HUES6 (cell line): ENCODE measurements at regions not wholly inside any gene's neighbourhood (a gene's known extent, or its start where the extent isn't known, plus 50 kb on each side); places are given as distances from the start of the nearest gene placed in this dataset.

Experiments
- H3K27ac ChIP-seq: 2 replicates; pipeline ENCODE4 v1.7.0; 2013; ENCODE audit warnings: low read depth, mild to moderate bottlenecking, low read length, inconsistent platforms
- H3K27me3 ChIP-seq: 2 replicates; pipeline ENCODE4 v1.6.1; 2013; ENCODE audit warnings: low read length; ENCODE audit not compliant: control insufficient read depth, insufficient read depth
- H3K36me3 ChIP-seq: 2 replicates; pipeline ENCODE4 v1.6.1; 2013; ENCODE audit warnings: low read length; ENCODE audit not compliant: control insufficient read depth, insufficient read depth
- H3K4me1 ChIP-seq: 2 replicates; pipeline ENCODE4 v1.6.1; 2013; ENCODE audit warnings: low read length; ENCODE audit not compliant: control insufficient read depth, insufficient read depth
- H3K4me3 ChIP-seq: 2 replicates; pipeline ENCODE4 v1.5.1; 2013; ENCODE audit warnings: low read depth, low read length
- H3K9ac ChIP-seq: one replicate; pipeline ENCODE4 v1.6.1; 2013; ENCODE audit warnings: mild to moderate bottlenecking, low read length
- H3K9me3 ChIP-seq: 2 replicates; pipeline ENCODE4 v1.6.1; 2013; ENCODE audit warnings: low read depth, low read length; ENCODE audit not compliant: control insufficient read depth, insufficient read depth

DNA sequence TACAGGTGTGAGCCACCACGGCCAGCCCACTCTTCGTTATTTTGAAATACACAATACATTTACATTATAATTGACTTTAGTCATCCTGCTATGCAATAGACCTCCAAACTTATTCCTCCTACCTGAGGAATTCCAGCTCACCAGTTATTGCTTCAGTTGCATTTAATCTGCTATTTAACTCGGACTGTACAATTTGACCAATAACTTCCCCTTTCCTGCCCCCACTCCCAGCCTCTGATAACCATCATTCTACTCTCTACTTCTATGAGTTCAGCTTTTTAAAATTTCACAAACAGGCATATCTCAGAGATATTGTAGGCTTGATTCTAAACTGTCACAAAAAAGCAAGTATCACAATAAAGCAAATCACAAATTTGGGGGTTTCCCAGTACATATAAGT is 157.0 kb downstream of the COPRS start:
- peaks cover 4% of the 10 kb centered on the region; the same call in 1 of the 2 replicates for H3K9me3 ChIP-seq
- no peaks in the 10 kb centered on the region for H3K27me3 ChIP-seq
- H3K36me3 ChIP-seq: no peaks in the 10 kb centered on the region
- H3K9ac ChIP-seq: no peak overlapping the region
- no peak overlapping the region for H3K27ac ChIP-seq
- peaks cover 3% of the 10 kb centered on the region; the same call in 1 of the 2 replicates for H3K4me1 ChIP-seq
- no peak overlapping the region for H3K4me3 ChIP-seq

DNA sequence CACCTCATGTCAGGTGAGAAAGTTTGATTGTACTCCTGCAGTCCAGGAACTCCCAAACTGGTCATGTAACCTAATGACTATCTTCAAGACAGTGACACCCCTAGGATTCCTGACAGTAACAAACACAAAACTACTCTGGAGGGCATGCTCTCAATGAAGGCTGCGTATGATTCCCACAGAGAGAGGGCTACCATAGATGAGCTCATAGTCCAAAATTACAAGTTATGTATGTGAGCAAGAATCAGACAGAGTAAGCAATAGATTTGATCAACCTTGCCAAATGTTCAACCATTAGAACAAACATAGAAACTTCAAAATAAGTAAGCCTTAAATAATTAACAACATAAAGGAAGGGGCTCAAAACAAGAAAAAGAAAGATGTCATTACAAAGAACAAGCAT is 158.1 kb downstream of the COPRS start:
- Histone ChIP-seq H3K27ac (no peak overlapping the region), H3K4me1 (peaks cover 12% of the 10 kb centered on the region; the same call in 1 of the 2 replicates), H3K9me3 (no peaks in the 10 kb centered on the region; the same call in 1 of the 2 replicates), H3K9ac (no peak overlapping the region), H3K36me3 (no peaks in the 10 kb centered on the region), H3K27me3 (no peaks in the 10 kb centered on the region), H3K4me3 (no peak overlapping the region)

DNA sequence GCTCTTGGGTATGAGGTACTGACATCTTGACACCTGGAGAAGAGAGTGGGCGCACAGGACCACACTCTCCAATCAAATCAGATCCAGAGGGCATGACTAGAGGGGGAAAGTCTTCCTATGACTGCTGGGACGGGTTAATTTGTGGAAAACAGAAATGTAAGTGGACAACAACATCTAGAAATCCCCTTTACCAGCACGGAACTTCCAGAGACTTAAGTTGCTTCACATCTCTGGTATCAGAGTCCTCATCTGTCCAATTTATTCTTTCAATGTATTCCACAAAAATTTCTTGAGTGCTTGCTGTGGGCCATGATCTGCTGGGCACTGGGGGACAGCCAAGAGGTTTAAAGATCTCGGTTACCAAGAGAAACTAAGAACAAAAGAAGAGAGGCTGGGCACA is 159.2 kb downstream of the COPRS start:
- H3K9ac ChIP-seq: no peak overlapping the region
- H3K4me1 ChIP-seq: peaks cover 15% of the 10 kb centered on the region; the same call in 1 of the 2 replicates
- H3K27me3 ChIP-seq: no peaks in the 10 kb centered on the region
- H3K9me3 ChIP-seq: no peaks in the 10 kb centered on the region; the same call in 1 of the 2 replicates
- no peak overlapping the region for H3K4me3 ChIP-seq
- no peaks in the 10 kb centered on the region for H3K36me3 ChIP-seq
- H3K27ac ChIP-seq: no peak overlapping the region

DNA sequence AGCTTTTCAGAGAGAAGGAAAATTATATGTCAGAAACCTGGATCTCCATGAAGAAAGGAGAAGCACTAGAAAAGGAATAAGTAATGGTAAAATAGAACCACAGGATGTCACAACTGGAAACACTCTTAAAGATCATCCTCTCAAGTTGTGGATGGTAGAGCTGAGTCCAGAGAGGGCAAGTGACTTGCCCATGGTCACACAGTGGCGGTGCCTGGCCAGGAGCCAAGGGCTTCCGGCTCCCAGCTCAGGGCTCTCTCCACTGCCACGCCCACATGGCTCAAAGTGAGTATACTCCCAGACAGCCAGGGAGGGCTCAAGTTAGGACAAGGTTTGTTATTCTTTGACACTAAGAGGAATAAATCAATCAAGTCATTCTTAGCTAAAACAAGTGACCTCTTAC is 159.8 kb downstream of the COPRS start:
- Histone ChIP-seq H3K27ac (no peak overlapping the region), H3K9ac (no peak overlapping the region), H3K4me1 (peaks cover 15% of the 10 kb centered on the region; the same call in 1 of the 2 replicates), H3K9me3 (no peaks in the 10 kb centered on the region; the same call in 1 of the 2 replicates), H3K27me3 (no peaks in the 10 kb centered on the region), H3K4me3 (no peak overlapping the region), H3K36me3 (no peaks in the 10 kb centered on the region)

DNA sequence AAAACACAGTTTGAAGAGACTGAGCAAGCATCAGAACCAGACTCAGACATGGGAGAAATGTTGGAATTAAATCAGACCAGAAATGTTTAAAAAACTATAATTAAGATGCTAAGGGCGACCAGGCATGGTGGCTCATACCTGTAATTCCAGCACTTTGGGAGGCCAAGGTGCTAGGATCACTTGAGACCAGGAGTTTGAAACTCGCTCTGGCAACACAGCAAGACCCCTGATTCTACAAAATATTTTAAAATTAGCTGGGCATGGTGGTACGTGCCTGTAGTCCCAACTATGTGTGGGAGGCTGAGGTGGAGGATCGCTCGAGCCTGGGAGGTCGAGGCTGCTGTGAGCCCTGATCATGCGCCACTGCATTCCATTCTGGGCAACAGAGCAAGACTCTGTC is 160.3 kb downstream of the COPRS start:
- Histone ChIP-seq H3K27ac (no peak overlapping the region), H3K4me1 (peaks cover 15% of the 10 kb centered on the region; the same call in 1 of the 2 replicates), H3K9ac (no peak overlapping the region), H3K36me3 (no peaks in the 10 kb centered on the region), H3K27me3 (no peaks in the 10 kb centered on the region), H3K9me3 (no peaks in the 10 kb centered on the region; the same call in 1 of the 2 replicates), H3K4me3 (no peak overlapping the region)

GRCh38 chr17:31697838-31698237 is 161.2 kb downstream of the COPRS start:
- no peak overlapping the region for H3K27ac ChIP-seq
- H3K4me3 ChIP-seq: no peak overlapping the region
- H3K9me3 ChIP-seq: no peaks in the 10 kb centered on the region
- H3K4me1 ChIP-seq: peaks cover 15% of the 10 kb centered on the region; the same call in 1 of the 2 replicates
- H3K9ac ChIP-seq: no peak overlapping the region
- no peaks in the 10 kb centered on the region for H3K27me3 ChIP-seq
- no peaks in the 10 kb centered on the region for H3K36me3 ChIP-seq

GRCh38 chr17:31696703-31697325 is 162.2 kb downstream of the COPRS start:
- Histone ChIP-seq H3K9me3 (no peaks in the 10 kb centered on the region), H3K36me3 (no peaks in the 10 kb centered on the region), H3K4me3 (no peak overlapping the region), H3K27ac (no peak overlapping the region), H3K4me1 (peaks cover 15% of the 10 kb centered on the region; the same call in 1 of the 2 replicates), H3K27me3 (no peaks in the 10 kb centered on the region), H3K9ac (no peak overlapping the region)

DNA sequence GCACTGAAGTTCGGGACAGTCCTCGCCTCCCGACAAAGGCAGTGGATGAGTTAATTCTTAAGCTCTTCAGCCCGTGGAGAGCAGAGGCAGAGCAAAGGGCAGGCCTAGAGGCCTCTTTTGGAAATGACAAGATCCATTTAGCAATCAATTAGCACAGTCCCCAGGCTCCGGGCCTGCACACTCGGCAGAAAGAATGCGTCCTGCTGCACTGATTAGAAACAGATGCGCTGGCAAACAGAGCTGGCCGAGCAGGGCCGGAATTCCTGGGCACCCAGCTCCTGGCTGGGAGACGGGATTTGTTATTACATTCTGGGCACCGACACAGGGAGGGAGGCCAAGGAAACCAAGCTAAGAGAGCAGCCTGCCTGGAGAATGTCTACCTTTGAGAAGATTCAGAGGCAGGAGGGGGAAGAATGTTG is 162.9 kb downstream of the COPRS start:
- peaks cover 15% of the 10 kb centered on the region; the same call in 1 of the 2 replicates for H3K4me1 ChIP-seq
- no peak overlapping the region for H3K9ac ChIP-seq
- no peaks in the 10 kb centered on the region for H3K27me3 ChIP-seq
- H3K9me3 ChIP-seq: no peaks in the 10 kb centered on the region
- no peak overlapping the region for H3K27ac ChIP-seq
- no peaks in the 10 kb centered on the region for H3K36me3 ChIP-seq
- H3K4me3 ChIP-seq: no peak overlapping the region

DNA sequence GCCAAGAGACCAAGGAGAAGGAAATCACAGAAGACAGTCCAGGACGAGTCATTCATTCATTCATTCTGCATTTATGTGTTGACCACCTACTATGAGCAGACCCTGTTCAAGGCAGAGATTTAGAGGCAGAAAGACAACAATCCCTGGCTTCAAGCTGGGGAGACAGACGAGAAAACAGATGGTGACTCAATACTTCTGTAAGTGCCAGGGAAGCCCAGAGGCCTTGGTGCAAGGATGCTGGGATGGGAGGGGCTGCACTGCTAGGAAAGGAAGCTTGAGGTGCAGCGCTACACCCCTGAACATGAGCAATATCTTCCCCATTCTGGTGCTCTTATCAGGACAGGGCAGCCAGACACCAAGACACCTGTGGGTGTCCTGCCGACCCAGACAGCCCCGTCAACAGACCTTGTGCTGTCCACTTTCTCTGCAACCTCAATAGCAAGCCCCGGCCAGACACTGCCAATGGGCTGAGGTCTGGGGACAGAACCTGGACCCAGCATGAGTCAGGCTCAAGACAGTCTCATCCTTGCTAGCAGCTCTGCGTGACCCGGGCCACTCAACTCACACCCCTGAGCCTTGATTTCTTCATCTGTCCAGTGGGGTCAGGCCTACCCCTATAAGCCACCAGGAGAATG is 163.5 kb downstream of the COPRS start:
- peak overlapping the region; percentile 9 for H3K9ac ChIP-seq
- no peaks in the 10 kb centered on the region for H3K36me3 ChIP-seq
- peaks cover 15% of the 10 kb centered on the region; the same call in 1 of the 2 replicates for H3K4me1 ChIP-seq
- H3K4me3 ChIP-seq: no peak overlapping the region
- H3K27me3 ChIP-seq: no peaks in the 10 kb centered on the region
- H3K9me3 ChIP-seq: no peaks in the 10 kb centered on the region
- H3K27ac ChIP-seq: no peak overlapping the region

GRCh38 chr17:31693433-31694220 is 165.4 kb downstream of the COPRS start:
- no peak overlapping the region for H3K27ac ChIP-seq
- H3K27me3 ChIP-seq: no peaks in the 10 kb centered on the region
- no peak overlapping the region for H3K9ac ChIP-seq
- H3K36me3 ChIP-seq: no peaks in the 10 kb centered on the region
- H3K9me3 ChIP-seq: no peaks in the 10 kb centered on the region
- H3K4me1 ChIP-seq: peaks cover 15% of the 10 kb centered on the region; the same call in 1 of the 2 replicates
- no peak overlapping the region for H3K4me3 ChIP-seq

DNA sequence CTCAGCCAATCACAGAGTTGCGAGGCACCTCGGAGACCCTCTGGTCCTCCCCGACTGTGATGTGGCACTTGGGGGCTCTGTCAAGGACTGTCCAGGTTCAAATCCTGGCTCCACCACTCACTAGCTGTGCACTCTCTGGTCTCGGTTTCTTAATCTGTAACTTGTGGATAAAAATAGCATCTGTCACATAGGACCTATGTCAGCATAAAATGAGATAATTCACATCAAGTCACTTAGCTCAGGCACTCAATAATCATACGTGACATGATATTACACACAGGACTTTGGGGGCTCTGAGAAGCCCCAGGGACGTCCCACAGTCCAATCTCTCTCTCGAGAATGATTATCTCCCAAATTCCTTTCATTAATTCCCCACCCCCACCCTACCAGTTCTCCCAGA is 166.4 kb downstream of the COPRS start:
- H3K9me3 ChIP-seq: no peaks in the 10 kb centered on the region
- no peak overlapping the region for H3K27ac ChIP-seq
- H3K4me1 ChIP-seq: peaks cover 15% of the 10 kb centered on the region; the same call in 1 of the 2 replicates
- no peak overlapping the region for H3K9ac ChIP-seq
- H3K27me3 ChIP-seq: no peaks in the 10 kb centered on the region
- H3K36me3 ChIP-seq: no peaks in the 10 kb centered on the region
- H3K4me3 ChIP-seq: no peak overlapping the region
